GM18861 (cell line): ENCODE measurements at regions not wholly inside any gene's neighbourhood (a gene's known extent, or its start where the extent isn't known, plus 50 kb on each side); places are given as distances from the start of the nearest gene placed in this dataset.

Experiments
- ATAC-seq: cut with Tn5 transposase; IDR thresholded peaks from one replicate; pipeline ENCODE4 v1.9.1; 2021; ENCODE audit not compliant: unreplicated experiment

GRCh38 chr17:5861246-5861645, 208.9 kb upstream of the WSCD1 start:
- ATAC-seq, result no peak

- no peak for ATAC-seq
These were observed 208.3 kb upstream of the WSCD1 start for GRCh38 chr17:5861854-5862253.

GRCh38 chr17:5862395-5862794, 207.8 kb upstream of the WSCD1 start:
- no peak for ATAC-seq

- no peak for ATAC-seq
These were observed 205.2 kb upstream of the WSCD1 start for GRCh38 chr17:5864741-5865657.

GRCh38 chr17:5866978-5867377, 203.2 kb upstream of the WSCD1 start:
- ATAC-seq, result no peak

- no peak for ATAC-seq
These were observed 201.0 kb upstream of the WSCD1 start for GRCh38 chr17:5869041-5869745.

- ATAC-seq, result no peak
These were observed 199.8 kb upstream of the WSCD1 start for GRCh38 chr17:5870231-5870953.

GRCh38 chr17:5871666-5872065, 198.5 kb upstream of the WSCD1 start:
- ATAC-seq, result no peak

GRCh38 chr17:5872831-5873230, 197.3 kb upstream of the WSCD1 start:
- ATAC-seq, result no peak

GRCh38 chr17:5873781-5874180, 196.4 kb upstream of the WSCD1 start:
- no peak for ATAC-seq

- ATAC-seq, result no peak
These were observed 195.7 kb upstream of the WSCD1 start for GRCh38 chr17:5874486-5874885.

GRCh38 chr17:5877366-5877765, 192.8 kb upstream of the WSCD1 start:
- ATAC-seq, result no peak

GRCh38 chr17:5877948-5878347, 192.2 kb upstream of the WSCD1 start:
- ATAC-seq, result no peak

GRCh38 chr17:5881849-5882248, 188.3 kb upstream of the WSCD1 start:
- no peak for ATAC-seq

GRCh38 chr17:5883775-5884665, 186.2 kb upstream of the WSCD1 start:
- ATAC-seq, result no peak

GRCh38 chr17:5885336-5885735, 184.8 kb upstream of the WSCD1 start:
- ATAC-seq, result no peak

GRCh38 chr17:5888811-5889210, 181.4 kb upstream of the WSCD1 start:
- no peak for ATAC-seq

GRCh38 chr17:5892921-5893675, 177.1 kb upstream of the WSCD1 start:
- ATAC-seq, result no peak

GRCh38 chr17:5893741-5894140, 176.4 kb upstream of the WSCD1 start:
- ATAC-seq, result no peak

- ATAC-seq, result no peak
These were observed 174.9 kb upstream of the WSCD1 start for GRCh38 chr17:5895276-5895675.
